ENCODE measurements at regions not wholly inside any gene's neighbourhood (a gene's known extent, or its start where the extent isn't known, plus 50 kb on each side); places are given as distances from the start of the nearest gene placed in this dataset.

GRCh38 chr15:38690216-38690615 is 125.6 kb upstream of the RASGRP1 start:
- no peak overlapping the region for H3K27ac ChIP-seq
- WGBS, 2 donors (ENCODE audit: low coverage in 1 of 2), result 83 to 93% methylated on average over 5 of the region's 5 CpGs
- no peaks in the 10 kb centered on the region for H3K4me1 ChIP-seq
- intact Hi-C loops (cut with DNase I; ENCODE audit: low total_unique reads), result no loop called here
- H3K36me3 ChIP-seq, result no peaks in the 10 kb centered on the region
- no peak for DNase-seq
- no peaks in the 10 kb centered on the region for H3K27me3 ChIP-seq
- in situ Hi-C loops (cut with MboI; ENCODE audit: low pct_ligation_motif_present in 1 of 4, low pct_unique_long_range_greater_than_20kb in 1 of 4, low sequenced_read_pairs in 3 of 4), result loop anchor here (10.0 to 25.0 kb wide), 7 partner anchors 125 to 703 kb away; partner anchors contain the start of genes FAM98B (in 1 of the 4) and RASGRP1 (in 1 of the 4)
- no peaks in the 10 kb centered on the region for H3K9me3 ChIP-seq
- no peak for TF ChIP-seq CTCF (IDR thresholded peaks at IDR 0.05)
- no peak for TF ChIP-seq EP300 (IDR thresholded peaks at IDR 0.05; ENCODE audit: low read depth)
- no peak for TF ChIP-seq POLR2AphosphoS5 (IDR thresholded peaks at IDR 0.05)
- no peak for TF ChIP-seq POLR2A (IDR thresholded peaks at IDR 0.05)
- H3K4me3 ChIP-seq, result no peak overlapping the region

- Histone ChIP-seq H3K36me3 (no peaks in the 10 kb centered on the region), H3K27ac (no peak overlapping the region), H3K9me3 (no peaks in the 10 kb centered on the region), H3K4me1 (no peaks in the 10 kb centered on the region), H3K4me3 (no peak overlapping the region), H3K27me3 (no peaks in the 10 kb centered on the region)
- 25 to 37% methylated on average over 2 to 4 of the region's 4 CpGs for WGBS, 2 donors (ENCODE audit: low coverage in 1 of 2)
- intact Hi-C loops (cut with DNase I; ENCODE audit: low total_unique reads), result no loop called here
- in situ Hi-C loops (cut with MboI; ENCODE audit: low pct_ligation_motif_present in 1 of 4, low pct_unique_long_range_greater_than_20kb in 1 of 4, low sequenced_read_pairs in 3 of 4), result loop anchor here (10.0 to 25.0 kb wide), 7 partner anchors 126 to 704 kb away; partner anchors contain the start of genes FAM98B (in 1 of the 4) and RASGRP1 (in 1 of the 4)
- peak; percentile 76 for DNase-seq
- no peak for TF ChIP-seq EP300 (IDR thresholded peaks at IDR 0.05; ENCODE audit: low read depth)
- peak; percentile 66 to 85 (median 69) for TF ChIP-seq CTCF (IDR thresholded peaks at IDR 0.05)
- no peak for TF ChIP-seq POLR2AphosphoS5 (IDR thresholded peaks at IDR 0.05)
Observed at GRCh38 chr15:38690719-38691332, 126.2 kb upstream of the RASGRP1 start.

- TF ChIP-seq CTCF (IDR thresholded peaks at IDR 0.05) (no peak), EP300 (IDR thresholded peaks at IDR 0.05; ENCODE audit: low read depth) (no peak), POLR2A (IDR thresholded peaks at IDR 0.05) (no peak), POLR2AphosphoS5 (IDR thresholded peaks at IDR 0.05) (no peak)
- intact Hi-C loops (cut with DNase I; ENCODE audit: low total_unique reads) (no loop called here), in situ Hi-C loops (cut with MboI; ENCODE audit: low pct_ligation_motif_present in 1 of 4, low pct_unique_long_range_greater_than_20kb in 1 of 4, low sequenced_read_pairs in 3 of 4) (loop anchor here (10.0 to 25.0 kb wide), 7 partner anchors 127 to 704 kb away; partner anchors contain the start of genes FAM98B (in 1 of the 4) and RASGRP1 (in 1 of the 4))
- H3K4me3 ChIP-seq, result no peak overlapping the region
- no peaks in the 10 kb centered on the region for H3K36me3 ChIP-seq
- H3K27ac ChIP-seq, result no peak overlapping the region
- no peaks in the 10 kb centered on the region for H3K27me3 ChIP-seq
- H3K4me1 ChIP-seq, result no peaks in the 10 kb centered on the region
- no peaks in the 10 kb centered on the region for H3K9me3 ChIP-seq
- 60 to 63% methylated on average over 2 of the region's 2 CpGs for WGBS, 2 donors (ENCODE audit: low coverage in 1 of 2)
- DNase-seq, result no peak
Observed at GRCh38 chr15:38691377-38691776, 126.8 kb upstream of the RASGRP1 start.

GRCh38 chr15:38691965-38692788 is 127.6 kb upstream of the RASGRP1 start:
- Histone ChIP-seq H3K4me3 (no peak overlapping the region), H3K4me1 (no peaks in the 10 kb centered on the region), H3K27me3 (no peaks in the 10 kb centered on the region), H3K9me3 (no peaks in the 10 kb centered on the region), H3K27ac (no peak overlapping the region), H3K36me3 (no peaks in the 10 kb centered on the region)
- in situ Hi-C loops (cut with MboI; ENCODE audit: low pct_ligation_motif_present in 1 of 4, low pct_unique_long_range_greater_than_20kb in 1 of 4, low sequenced_read_pairs in 3 of 4) (loop anchor here (10.0 to 25.0 kb wide), 7 partner anchors 127 to 705 kb away; partner anchors contain the start of genes FAM98B (in 1 of the 4) and RASGRP1 (in 1 of the 4)), intact Hi-C loops (cut with DNase I; ENCODE audit: low total_unique reads) (no loop called here)
- WGBS, 2 donors (ENCODE audit: low coverage in 1 of 2), result 62 to 72% methylated on average over 6 to 7 of the region's 7 CpGs
- no peak for TF ChIP-seq CTCF (IDR thresholded peaks at IDR 0.05)
- TF ChIP-seq EP300 (IDR thresholded peaks at IDR 0.05; ENCODE audit: low read depth), result no peak
- TF ChIP-seq POLR2AphosphoS5 (IDR thresholded peaks at IDR 0.05), result no peak
- TF ChIP-seq POLR2A (IDR thresholded peaks at IDR 0.05), result no peak
- no peak for DNase-seq

All from transverse colon (tissue), 4 donors.